SK-N-DZ (cell line): ENCODE measurements at regions not wholly inside any gene's neighbourhood (a gene's known extent, or its start where the extent isn't known, plus 50 kb on each side); places are given as distances from the start of the nearest gene placed in this dataset.
"Not testable (repeated sequence)": the region's sequence is repeated elsewhere in the genome, so short reads cannot be mapped to it uniquely, and the experiment has no call there.

Experiments used
- DNase-seq: peaks from one replicate; pipeline ENCODE4 v3.0.0-alpha.2; 2015; ENCODE audit warnings: low spot score

DNA sequence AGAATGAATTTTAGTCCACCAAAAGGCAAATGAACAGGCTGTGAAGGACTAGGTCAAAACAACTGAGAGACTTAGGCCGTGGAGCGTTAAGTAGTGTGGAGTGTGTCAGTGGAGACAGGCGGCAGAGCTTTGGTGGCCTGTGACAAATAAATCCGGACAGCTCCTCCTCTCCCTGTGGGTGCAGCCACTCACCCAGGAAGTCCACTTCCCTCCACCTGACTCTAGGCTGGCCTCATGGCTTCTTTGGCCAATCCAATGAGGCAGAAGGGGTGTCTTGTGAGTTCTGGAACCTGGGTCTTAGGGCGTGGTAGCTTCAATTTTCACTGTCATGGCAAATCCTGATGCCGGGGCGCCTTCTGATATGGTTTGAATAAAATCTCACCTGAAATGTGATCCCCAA is 180.9 kb upstream of the C14orf180 start:
- no peak for DNase-seq

DNA sequence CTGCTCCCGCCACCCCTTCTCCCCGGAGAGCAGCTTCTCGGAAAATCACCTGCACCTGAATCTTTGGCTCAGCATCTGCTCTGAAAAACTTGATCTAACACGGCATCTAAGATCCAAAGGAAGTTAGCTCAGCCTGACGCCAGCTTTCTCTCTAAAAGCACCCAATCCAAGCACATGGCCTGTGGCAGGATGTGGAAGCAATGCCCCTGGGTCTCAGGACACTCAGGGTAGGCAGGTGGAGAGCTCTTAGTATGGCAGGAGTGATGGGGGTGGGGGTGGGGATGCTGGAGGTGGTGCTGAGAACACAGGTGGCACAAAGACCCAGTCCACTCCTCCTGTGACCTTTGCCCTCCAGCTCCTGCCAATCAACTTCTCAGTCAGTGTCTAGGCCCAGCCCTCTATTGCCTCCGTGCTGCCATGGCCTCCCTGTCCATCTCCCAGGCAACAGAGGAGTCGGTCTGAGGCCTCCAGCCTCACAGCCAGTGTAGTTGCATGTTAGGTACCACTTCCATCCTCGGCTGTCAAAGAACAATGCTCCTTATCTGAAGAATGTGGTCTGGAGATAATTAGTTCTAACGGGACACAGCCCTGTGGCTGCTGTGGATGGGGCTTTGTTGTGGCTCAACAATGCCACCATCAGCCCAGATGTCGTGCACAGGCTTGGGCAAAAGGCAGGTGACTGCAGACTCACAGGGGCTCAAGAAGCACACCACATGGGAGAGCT is 180.0 kb upstream of the C14orf180 start:
- peak; percentile 42 for DNase-seq

DNA sequence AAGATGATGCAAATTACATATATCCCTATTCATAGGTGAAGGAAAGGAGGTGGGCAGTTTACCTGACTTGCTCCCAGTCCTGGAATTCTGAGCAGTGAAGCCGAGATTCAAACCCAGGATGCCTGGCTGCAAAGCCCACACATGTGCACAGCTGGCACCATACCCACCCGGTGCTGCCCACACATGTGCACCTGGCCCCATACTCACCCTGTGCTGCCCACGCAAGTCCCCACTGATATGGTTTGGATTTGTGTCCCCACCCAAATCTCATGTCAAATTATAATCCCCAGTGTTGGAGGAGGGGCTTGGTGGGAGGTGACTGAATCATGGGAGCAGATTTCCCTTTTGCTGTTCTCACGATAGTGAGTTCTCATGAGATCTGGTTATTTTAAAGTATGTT is 179.2 kb upstream of the C14orf180 start:
- DNase-seq, result no peak

GRCh38 chr14:104401785-104402184 is 177.8 kb upstream of the C14orf180 start:
- no peak for DNase-seq

GRCh38 chr14:104402303-104402702 is 177.3 kb upstream of the C14orf180 start:
- not testable (repeated sequence) for DNase-seq

DNA sequence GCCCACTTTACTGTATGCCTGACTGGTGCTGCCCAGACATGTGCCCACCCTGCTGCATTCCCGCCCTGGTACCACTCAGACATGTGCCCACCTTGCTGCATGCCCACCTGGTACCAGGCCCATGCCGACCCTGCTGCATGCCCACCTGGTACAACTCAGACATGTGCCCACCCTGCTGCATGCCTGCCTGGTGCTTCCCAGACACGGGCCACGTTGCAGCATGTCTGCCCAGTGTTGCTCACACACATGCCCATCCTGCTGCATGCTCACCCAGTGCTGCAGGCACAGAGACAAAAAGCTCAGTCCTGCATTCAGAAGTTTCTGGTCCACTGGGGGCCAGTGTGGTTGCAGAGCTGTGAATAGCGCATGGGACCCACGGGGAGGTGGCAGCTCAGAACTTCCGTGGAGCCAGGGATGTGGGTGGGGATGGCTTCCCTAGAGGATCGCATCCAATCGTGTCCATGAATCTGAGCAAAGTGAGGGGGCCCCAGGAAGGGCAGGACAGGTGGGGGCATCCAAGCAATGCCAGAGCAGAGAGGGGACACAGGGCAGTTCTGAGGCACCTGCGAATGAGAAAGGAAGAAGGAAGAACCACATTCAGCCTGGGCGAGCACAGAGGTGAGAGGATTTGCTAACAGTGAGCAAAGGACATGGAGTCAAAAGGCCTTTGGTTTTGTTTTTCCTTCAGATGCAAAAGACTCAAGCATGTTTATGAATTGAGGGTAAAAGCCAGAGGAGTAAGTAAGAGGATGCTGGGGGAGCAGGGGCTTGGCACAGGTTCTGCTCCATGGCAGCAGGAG is 175.9 kb upstream of the C14orf180 start:
- DNase-seq, result no peak

DNA sequence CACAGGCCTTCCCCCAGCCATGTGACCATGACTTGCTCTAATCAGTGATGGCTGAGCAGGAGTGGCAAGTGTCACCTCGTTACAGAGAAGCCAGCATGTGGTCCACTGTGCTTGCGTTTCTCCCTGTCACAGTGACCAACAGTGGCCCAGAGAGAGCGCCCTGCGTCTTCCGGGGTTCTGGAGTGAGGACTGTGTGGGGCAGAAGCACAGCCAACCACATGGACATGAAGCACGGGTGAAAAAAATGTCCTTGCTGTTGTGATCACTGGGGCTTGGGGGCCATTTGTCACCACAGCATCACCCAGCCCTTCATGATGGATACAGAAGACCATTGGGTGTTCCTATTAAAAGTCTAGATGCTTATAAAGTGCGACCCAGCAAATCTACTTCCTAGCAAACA is 174.6 kb upstream of the C14orf180 start:
- DNase-seq, result no peak

- DNase-seq, result no peak
These were observed 174.0 kb upstream of the C14orf180 start for GRCh38 chr14:104405360-104406226.

- DNase-seq, result no peak
These were observed 172.7 kb upstream of the C14orf180 start for GRCh38 chr14:104406831-104407230.

GRCh38 chr14:104416383-104416782 is 163.2 kb upstream of the C14orf180 start:
- DNase-seq, result no peak

DNA sequence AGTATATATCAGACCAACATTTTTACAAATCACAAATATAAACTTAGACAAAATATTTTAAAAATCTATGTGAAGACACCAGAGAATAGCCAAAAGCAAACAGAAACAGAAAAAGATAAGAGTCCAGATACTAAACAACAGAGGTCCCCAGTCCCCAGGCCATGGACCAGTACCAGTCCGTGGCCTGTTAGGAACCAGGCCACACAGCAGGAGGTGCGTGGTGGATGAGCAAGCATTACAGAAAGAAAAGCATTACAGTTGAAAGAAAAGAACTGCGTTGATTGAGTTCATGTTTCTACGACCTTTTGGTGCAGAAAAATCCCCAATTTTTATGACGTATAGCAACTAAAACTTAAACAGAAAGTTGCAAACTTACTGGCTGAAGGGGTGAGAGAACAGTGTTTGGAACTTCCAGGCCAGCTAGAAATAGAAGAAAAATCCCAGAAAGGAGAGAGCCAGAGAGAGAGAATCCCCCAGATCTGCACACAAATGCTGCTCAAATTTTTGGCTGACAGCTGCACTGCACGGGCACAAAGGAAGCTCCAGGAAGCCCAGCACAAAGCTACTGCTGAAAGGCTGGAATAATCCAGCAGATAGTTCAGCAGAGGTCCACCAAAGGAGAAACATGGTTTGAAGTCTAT is 159.6 kb upstream of the C14orf180 start:
- DNase-seq, result no peak

GRCh38 chr14:104420523-104420922 is 159.0 kb upstream of the C14orf180 start:
- not testable (repeated sequence) for DNase-seq

GRCh38 chr14:104420990-104421389 is 158.6 kb upstream of the C14orf180 start:
- no peak for DNase-seq

DNA sequence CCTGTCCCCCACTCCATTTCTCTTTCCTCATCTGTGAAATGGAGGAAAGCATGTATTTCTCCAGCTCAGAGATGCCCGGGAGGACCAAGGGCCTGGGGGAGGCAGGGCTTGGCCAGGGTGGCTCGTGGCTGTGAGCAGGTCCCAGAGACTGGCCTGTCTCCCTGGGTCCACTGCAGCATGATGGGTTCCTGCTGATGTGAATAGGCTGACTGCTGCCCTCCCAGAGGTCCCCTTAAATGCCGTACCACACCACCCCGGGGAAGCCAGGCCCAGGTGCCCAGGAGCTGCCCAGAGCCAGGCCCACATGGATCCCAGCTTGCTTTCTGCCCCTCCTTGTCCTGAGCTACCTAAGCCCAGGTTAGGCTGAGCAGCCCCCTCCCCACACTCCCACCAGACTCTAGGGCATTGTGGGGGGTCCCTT is 158.2 kb upstream of the C14orf180 start:
- DNase-seq, result no peak

DNA sequence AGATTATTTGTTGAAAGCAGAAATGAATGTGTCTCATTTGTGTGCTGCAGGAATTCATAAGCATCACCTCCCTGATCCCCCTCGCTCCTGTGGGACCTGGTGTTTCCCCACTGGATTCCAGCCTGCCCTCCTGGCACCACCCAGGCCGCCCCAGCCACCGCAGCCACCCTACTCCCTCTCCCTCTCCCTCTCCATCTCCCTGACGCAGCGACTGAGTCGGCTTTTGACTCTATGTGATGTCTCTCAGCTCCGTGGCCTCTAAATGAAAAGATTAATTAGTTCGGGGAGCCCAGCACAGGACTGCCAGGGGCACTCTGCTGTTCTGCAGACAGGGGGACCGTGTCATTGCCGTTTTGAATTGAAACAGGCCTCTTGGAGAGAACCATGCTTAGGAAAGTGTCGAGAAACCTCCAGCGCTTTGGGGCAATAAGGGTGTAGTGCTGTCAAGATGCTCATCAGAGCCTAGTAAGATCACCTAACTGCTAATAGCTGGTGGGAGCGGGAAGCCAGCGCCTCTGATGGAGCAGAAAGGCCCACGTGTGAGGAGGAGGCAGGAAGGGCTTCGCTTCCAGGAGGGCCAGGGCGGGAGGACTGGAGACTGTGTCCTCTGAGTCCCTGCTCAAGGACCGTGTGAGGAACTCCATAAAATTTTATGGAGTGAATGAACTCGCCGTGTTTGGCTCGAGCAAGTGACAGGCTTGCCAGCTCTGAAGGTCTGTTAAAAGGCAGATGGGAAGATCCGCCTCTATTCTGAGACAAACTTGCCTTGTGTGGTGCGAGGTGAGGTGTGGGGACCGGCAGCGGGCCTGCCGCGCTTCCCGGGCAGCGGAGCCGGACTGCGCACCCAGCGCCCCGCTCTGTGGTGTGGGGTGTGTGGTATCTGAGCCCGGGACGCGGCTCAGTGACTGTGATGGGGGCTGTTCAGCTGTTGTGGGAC is 157.4 kb upstream of the C14orf180 start:
- no peak for DNase-seq

DNA sequence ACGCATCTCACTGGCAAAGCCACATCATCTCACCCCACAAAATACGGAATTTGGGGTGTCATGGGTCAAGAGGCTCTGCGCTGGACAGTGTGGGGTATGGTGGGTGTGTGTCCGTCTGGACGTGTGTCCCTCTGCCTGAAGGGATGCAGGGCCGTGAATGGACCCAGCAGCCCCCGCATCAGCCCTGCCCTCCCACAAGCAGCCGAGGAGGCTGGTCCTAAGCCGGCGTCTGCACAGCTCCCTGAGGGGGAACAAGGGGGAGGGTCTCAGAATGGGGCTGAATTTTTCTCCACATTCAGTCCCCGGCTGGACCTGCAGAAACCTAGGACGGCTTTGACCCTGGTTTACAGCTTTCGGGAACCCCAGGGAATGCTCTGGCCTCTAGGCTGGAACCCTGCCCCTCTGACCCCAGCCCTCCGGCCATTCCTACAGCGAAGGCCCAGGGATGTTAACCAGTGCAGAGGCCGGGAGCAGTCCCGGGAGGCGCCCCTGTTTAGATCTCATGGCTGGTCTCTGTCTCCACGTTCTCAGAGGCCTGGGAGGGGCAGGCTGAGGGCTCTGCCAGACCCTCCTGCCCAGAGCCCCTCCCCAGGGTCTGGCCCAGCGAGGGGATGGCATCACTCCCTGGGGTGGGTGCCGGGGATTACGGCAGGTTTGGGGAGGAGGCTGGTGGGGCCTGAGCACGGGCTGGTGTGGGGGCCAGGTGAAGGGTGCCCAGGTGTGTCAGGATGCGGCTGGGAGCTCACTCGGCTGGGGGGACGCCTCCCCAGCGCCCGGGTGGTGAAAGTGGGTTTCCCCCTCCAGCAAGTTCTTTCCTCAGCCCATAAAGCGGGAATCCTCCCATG is 156.5 kb upstream of the C14orf180 start:
- DNase-seq, result no peak

DNA sequence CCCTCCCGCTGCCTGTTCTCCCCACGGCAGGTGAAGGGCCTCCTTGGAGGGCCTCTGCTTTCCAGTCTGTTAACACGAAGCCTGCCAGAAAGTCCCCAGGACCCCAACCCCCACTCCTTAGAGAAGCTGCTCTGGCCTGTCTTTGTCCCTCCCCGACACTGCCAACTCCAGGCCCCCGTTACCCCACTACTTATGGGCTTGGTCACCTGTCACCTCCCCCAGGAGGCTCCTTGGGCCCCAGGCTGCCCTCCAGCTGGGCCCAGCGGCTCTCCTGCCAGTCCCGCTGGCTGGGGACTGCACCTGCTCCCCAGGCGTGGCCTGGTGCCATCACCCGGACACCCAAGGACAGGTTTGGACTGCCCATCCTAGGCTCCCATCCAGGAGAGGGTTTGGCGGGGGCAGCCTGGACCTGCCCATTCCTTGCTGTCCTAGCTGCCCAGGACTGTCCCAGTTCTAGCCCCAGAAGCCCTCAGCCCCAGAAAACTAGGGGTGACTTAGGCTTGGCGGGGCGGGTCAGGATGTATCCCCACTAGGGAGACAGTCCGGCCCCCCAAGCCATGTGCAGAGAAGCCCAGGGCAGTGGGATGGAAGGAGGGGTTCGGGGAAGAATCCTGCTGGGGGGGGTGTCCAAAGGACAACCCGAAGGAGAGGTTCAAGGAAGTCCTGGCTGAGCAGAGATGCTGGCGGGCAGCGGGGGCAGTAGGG is 155.7 kb upstream of the C14orf180 start:
- DNase-seq, result no peak

DNA sequence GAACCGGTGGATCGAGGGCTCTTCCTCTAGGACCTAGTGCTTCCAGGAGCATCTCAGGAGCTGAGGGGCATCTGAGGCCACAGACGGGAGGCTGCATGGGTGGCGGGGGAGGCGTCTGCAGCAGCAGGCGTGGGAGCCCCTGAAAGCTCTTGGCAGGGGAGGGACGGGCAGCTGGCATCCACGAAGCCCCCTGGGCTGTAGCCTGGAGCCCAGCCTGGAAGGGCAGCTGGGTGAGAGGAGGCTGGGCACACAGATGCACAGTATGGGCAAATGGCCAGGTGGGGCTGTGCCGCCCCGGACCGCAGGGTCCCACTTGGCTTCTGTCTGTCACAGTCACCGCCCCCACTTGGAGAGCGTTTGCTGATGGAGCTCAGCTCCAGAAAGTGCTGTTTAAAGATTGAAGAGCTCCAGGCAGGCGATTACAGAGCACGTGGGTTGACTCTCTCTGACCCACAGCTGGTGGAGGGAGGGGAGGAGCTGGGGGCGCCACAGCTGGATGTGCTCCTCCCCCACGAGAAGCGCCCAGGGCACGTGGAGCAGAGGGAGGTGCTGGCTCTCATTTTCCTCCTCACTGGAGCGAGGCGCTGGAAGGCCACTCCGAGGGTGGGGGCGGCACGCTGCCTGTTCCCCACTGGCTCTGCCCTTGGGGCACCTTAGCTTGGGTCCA is 155.0 kb upstream of the C14orf180 start:
- DNase-seq, result no peak
